SK-N-SH (cell line): ENCODE measurements at regions not wholly inside any gene's neighbourhood (a gene's known extent, or its start where the extent isn't known, plus 50 kb on each side); places are given as distances from the start of the nearest gene placed in this dataset.

ENCODE experiments used
- CTCF ChIA-PET: fragments of 300-600, 350-600 bp; formaldehyde crosslinking; extraction: SDS; loops from one replicate; lab custom pipeline; 2021; lab: Yijun Ruan, JAX
- POLR2A ChIA-PET: fragments of 350-600 bp; sonication (Branson Sonifier 250); formaldehyde crosslinking; extraction: SDS; loops from one replicate; lab custom pipeline; 2020; ENCODE audit warnings: antibody characterized with exemption, inconsistent platforms; lab: Yijun Ruan, JAX
- DNase-seq: peaks from one replicate; pipeline ENCODE4 v3.0.0; 2012
- H2AFZ ChIP-seq: fragments of 200-600 bp; sonication (generic); 2 replicates; pipeline ENCODE4 v1.8.1; 2016; ENCODE audit warnings: antibody characterized with exemption, mild to moderate bottlenecking, low read depth
- H3F3A ChIP-seq: fragments of 200-600 bp; sonication (generic); replicated peaks from 2 replicates; pipeline ENCODE3; 2016; ENCODE audit warnings: antibody characterized with exemption, mild to moderate bottlenecking; ENCODE audit not compliant: insufficient read depth
- H3K27ac ChIP-seq, 2 experiments: fragments of 200-500 bp in 1 of 2; fragments of 200-600 bp in 1 of 2; sonication (Bioruptor generic) in 1 of 2; sonication (generic), shearing (Covaris generic) in 1 of 2; 2 replicates each; pipeline versions ENCODE4 v1.5.1 to v1.6.1; 2014 to 2016; ENCODE audit warnings: low read depth in 2 of 2, inconsistent platforms in 1 of 2, low read length in 1 of 2, mild to moderate bottlenecking in 1 of 2, mixed read lengths in 1 of 2
- H3K27me3 ChIP-seq: fragments of 200-600 bp; sonication (generic), shearing (Covaris generic); 2 replicates; pipeline ENCODE4 v1.6.1; 2016; ENCODE audit warnings: mixed run types; ENCODE audit not compliant: insufficient read depth
- H3K36me3 ChIP-seq, 2 experiments: fragments of 200-500 bp in 1 of 2; fragments of 200-600 bp in 1 of 2; sonication (Bioruptor generic) in 1 of 2; sonication (generic) in 1 of 2; replicated peaks in 1 of 2; 2 replicates each; pipeline versions ENCODE3 to v1.5.1; 2014 to 2016; ENCODE audit warnings: low read length in 1 of 2, mild to moderate bottlenecking in 1 of 2; ENCODE audit not compliant: insufficient read depth in 2 of 2, control insufficient read depth in 1 of 2
- H3K4me1 ChIP-seq, 2 experiments: fragments of 200-500 bp in 1 of 2; fragments of 200-600 bp in 1 of 2; sonication (Bioruptor generic) in 1 of 2; sonication (generic), shearing (Covaris generic) in 1 of 2; 2 replicates each; pipeline versions ENCODE4 v1.5.1 to v1.6.1; 2014 to 2016; ENCODE audit warnings: low read depth in 1 of 2, low read length in 1 of 2, mixed run types in 1 of 2; ENCODE audit not compliant: insufficient read depth in 2 of 2, control insufficient read depth in 1 of 2
- H3K4me2 ChIP-seq: fragments of 200-600 bp; sonication (generic), shearing (Covaris generic); 2 replicates; pipeline ENCODE4 v1.6.1; 2017; ENCODE audit warnings: mixed run types
- H3K4me3 ChIP-seq, 2 experiments: fragments of 200-500 bp in 1 of 2; fragments of 200-600 bp in 1 of 2; sonication (Bioruptor generic) in 1 of 2; sonication (generic), shearing (Covaris generic) in 1 of 2; 2 replicates each; pipeline versions ENCODE4 v1.5.1 to v1.8.1; 2014 to 2016; ENCODE audit warnings: low read depth in 2 of 2, inconsistent platforms in 1 of 2, low read length in 1 of 2, mild to moderate bottlenecking in 1 of 2, mixed read lengths in 1 of 2, moderate library complexity in 1 of 2
- H3K79me2 ChIP-seq: fragments of 200-600 bp; sonication (generic); 2 replicates; pipeline ENCODE4 v1.8.1; 2017; ENCODE audit warnings: mild to moderate bottlenecking; ENCODE audit not compliant: insufficient read depth
- H3K9ac ChIP-seq: fragments of 200-600 bp; sonication (generic); 2 replicates; pipeline ENCODE4 v1.6.1; 2017; ENCODE audit warnings: mixed run types
- H3K9me2 ChIP-seq: fragments of 200-600 bp; sonication (generic); 2 replicates; pipeline ENCODE4 v1.6.1; 2017; ENCODE audit warnings: mixed run types
- H3K9me3 ChIP-seq: fragments of 200-600 bp; sonication (generic); 2 replicates; pipeline ENCODE4 v1.6.1; 2017; ENCODE audit warnings: mixed run types, mild to moderate bottlenecking, moderate library complexity
- H4K20me1 ChIP-seq: fragments of 200-600 bp; sonication (generic); 2 replicates; pipeline ENCODE4 v1.6.1; 2017; ENCODE audit warnings: mild to moderate bottlenecking, mixed run types; ENCODE audit not compliant: insufficient read depth
- CHD2 ChIP-seq: fragments of 150-350 bp; IDR thresholded peaks from 2 replicates; pipeline ENCODE4 v1.6.1; 2018; ENCODE audit warnings: low read length; ENCODE audit not compliant: partially characterized antibody
- ELF1 ChIP-seq: IDR thresholded peaks from 2 replicates; pipeline ENCODE4 v1.4.0; 2012
- EZH2phosphoT487 ChIP-seq: fragments of 200-600 bp; sonication (generic); IDR thresholded peaks from 2 replicates; pipeline ENCODE4 v1.6.1; 2017; ENCODE audit warnings: low read depth, mixed run types, mild to moderate bottlenecking, antibody characterized with exemption, moderate library complexity, borderline replicate concordance
- GABPA ChIP-seq: IDR thresholded peaks from 2 replicates; pipeline ENCODE4 v1.4.0; 2012; ENCODE audit warnings: low read depth, mild to moderate bottlenecking
- JUND ChIP-seq: IDR thresholded peaks from 2 replicates; pipeline ENCODE4 v1.4.0; 2012
- PBX3 ChIP-seq: IDR thresholded peaks from 2 replicates; pipeline ENCODE4; 2012
- RCOR1 ChIP-seq: fragments of 150-350 bp; IDR thresholded peaks from 2 replicates; pipeline ENCODE4 v1.6.1; 2017; ENCODE audit warnings: antibody characterized with exemption, low read length
- REST ChIP-seq: IDR thresholded peaks from 2 replicates; pipeline ENCODE4 v1.6.1; 2012; ENCODE audit warnings: mild to moderate bottlenecking, low read depth, low read length, moderate library complexity
- RFX5 ChIP-seq: IDR thresholded peaks from 2 replicates; pipeline ENCODE4 v1.6.1; 2012; ENCODE audit warnings: mild to moderate bottlenecking, improper control_type of control experiment, low read length
- TAF1 ChIP-seq: IDR thresholded peaks from 2 replicates; pipeline ENCODE4 v1.6.1; 2012; ENCODE audit warnings: low read depth, mild to moderate bottlenecking, low read length, moderate library complexity, borderline replicate concordance
- TEAD4 ChIP-seq: IDR thresholded peaks from 2 replicates; pipeline ENCODE4 v1.4.0; 2012; ENCODE audit warnings: mild to moderate bottlenecking, borderline replicate concordance; ENCODE audit not compliant: insufficient read depth
- WGBS: methylation state at CpG from one replicate; pipeline ENCODE4 v1.1.6; 2017; ENCODE audit warnings: low lambda C conversion rate; 5-methylcytosine and 5-hydroxymethylcytosine counted together
- TF ChIP-seq, protein P1 (sequence below): IDR thresholded peaks from 2 replicates; pipeline ENCODE4 v1.4.0; 2012; ENCODE audit warnings: low read depth, borderline replicate concordance
- TF ChIP-seq, protein P2 (sequence below): fragments of 150-350 bp; IDR thresholded peaks from 2 replicates; pipeline ENCODE4 v1.6.1; 2016; ENCODE audit warnings: mild to moderate bottlenecking, low read depth, low read length
- TF ChIP-seq, protein P3 (sequence below): fragments of 150-350 bp; IDR thresholded peaks from 2 replicates; pipeline ENCODE4 v1.6.1; 2017; ENCODE audit warnings: antibody characterized with exemption, low read length, low read depth, borderline replicate concordance

- TF ChIP-seq REST (no peak), ELF1 (no peak), PBX3 (no peak)
These were observed 103.2 kb downstream of the VAPA start (continued) for GRCh38 chr18:10017043-10017442.

- CTCF ChIA-PET = interaction anchor here (1.8 to 3.7 kb wide), 2 partner anchors 68 to 500 kb away, joined by 4 to 19 read pairs; no protein-coding TSS in a partner anchor
- POLR2A ChIA-PET = no interaction called here
These were observed 104.5 kb downstream of the VAPA start for GRCh38 chr18:10018289-10018688.

More at GRCh38 chr18:10018289-10018688, 104.5 kb downstream of the VAPA start:
- H3K4me3 ChIP-seq = no peak overlapping the region
- no peaks in the 10 kb centered on the region for H3K79me2 ChIP-seq
- no peaks in the 10 kb centered on the region for H4K20me1 ChIP-seq
- no peaks in the 10 kb centered on the region for H3K9me3 ChIP-seq
- 97% methylated on average over 5 of the region's 5 CpGs for WGBS
- H3F3A ChIP-seq = peaks cover 23% of the 10 kb centered on the region
- no peak overlapping the region for H3K4me2 ChIP-seq
- H2AFZ ChIP-seq = no peak overlapping the region
- H3K4me1 ChIP-seq = peaks cover 0 to 16% of the 10 kb centered on the region in 2 experiments
- H3K27ac ChIP-seq = no peak overlapping the region
- no peaks in the 10 kb centered on the region for H3K36me3 ChIP-seq
- no peaks in the 10 kb centered on the region for H3K9me2 ChIP-seq
- H3K9ac ChIP-seq = no peak overlapping the region
- no peaks in the 10 kb centered on the region for H3K27me3 ChIP-seq
- DNase-seq = no peak
- TF ChIP-seq TAF1 (no peak), EZH2phosphoT487 (no peak), RFX5 (no peak), JUND (no peak), GABPA (no peak), TEAD4 (no peak), CHD2 (no peak), RCOR1 (no peak)
- TF ChIP-seq, protein P1, sequence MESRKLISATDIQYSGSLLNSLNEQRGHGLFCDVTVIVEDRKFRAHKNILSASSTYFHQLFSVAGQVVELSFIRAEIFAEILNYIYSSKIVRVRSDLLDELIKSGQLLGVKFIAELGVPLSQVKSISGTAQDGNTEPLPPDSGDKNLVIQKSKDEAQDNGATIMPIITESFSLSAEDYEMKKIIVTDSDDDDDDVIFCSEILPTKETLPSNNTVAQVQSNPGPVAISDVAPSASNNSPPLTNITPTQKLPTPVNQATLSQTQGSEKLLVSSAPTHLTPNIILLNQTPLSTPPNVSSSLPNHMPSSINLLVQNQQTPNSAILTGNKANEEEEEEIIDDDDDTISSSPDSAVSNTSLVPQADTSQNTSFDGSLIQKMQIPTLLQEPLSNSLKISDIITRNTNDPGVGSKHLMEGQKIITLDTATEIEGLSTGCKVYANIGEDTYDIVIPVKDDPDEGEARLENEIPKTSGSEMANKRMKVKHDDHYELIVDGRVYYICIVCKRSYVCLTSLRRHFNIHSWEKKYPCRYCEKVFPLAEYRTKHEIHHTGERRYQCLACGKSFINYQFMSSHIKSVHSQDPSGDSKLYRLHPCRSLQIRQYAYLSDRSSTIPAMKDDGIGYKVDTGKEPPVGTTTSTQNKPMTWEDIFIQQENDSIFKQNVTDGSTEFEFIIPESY = no peak
- TF ChIP-seq, protein P2, sequence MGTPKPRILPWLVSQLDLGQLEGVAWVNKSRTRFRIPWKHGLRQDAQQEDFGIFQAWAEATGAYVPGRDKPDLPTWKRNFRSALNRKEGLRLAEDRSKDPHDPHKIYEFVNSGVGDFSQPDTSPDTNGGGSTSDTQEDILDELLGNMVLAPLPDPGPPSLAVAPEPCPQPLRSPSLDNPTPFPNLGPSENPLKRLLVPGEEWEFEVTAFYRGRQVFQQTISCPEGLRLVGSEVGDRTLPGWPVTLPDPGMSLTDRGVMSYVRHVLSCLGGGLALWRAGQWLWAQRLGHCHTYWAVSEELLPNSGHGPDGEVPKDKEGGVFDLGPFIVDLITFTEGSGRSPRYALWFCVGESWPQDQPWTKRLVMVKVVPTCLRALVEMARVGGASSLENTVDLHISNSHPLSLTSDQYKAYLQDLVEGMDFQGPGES = no peak
- TF ChIP-seq, protein P3, sequence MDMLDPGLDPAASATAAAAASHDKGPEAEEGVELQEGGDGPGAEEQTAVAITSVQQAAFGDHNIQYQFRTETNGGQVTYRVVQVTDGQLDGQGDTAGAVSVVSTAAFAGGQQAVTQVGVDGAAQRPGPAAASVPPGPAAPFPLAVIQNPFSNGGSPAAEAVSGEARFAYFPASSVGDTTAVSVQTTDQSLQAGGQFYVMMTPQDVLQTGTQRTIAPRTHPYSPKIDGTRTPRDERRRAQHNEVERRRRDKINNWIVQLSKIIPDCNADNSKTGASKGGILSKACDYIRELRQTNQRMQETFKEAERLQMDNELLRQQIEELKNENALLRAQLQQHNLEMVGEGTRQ = no peak
